HG02623 (cell line): ENCODE measurements at regions not wholly inside any gene's neighbourhood (a gene's known extent, or its start where the extent isn't known, plus 50 kb on each side); places are given as distances from the start of the nearest gene placed in this dataset.
"Not testable (repeated sequence)": the region's sequence is repeated elsewhere in the genome, so short reads cannot be mapped to it uniquely, and the experiment has no call there.

Experiments
- ATAC-seq: cut with Tn5 transposase; IDR thresholded peaks from one replicate; pipeline ENCODE4 v1.9.1; 2021; ENCODE audit warnings: moderate library complexity; ENCODE audit not compliant: unreplicated experiment

GRCh38 chr12:127501916-127502315, 765.1 kb upstream of the TMEM132C start:
- ATAC-seq, result no peak

DNA sequence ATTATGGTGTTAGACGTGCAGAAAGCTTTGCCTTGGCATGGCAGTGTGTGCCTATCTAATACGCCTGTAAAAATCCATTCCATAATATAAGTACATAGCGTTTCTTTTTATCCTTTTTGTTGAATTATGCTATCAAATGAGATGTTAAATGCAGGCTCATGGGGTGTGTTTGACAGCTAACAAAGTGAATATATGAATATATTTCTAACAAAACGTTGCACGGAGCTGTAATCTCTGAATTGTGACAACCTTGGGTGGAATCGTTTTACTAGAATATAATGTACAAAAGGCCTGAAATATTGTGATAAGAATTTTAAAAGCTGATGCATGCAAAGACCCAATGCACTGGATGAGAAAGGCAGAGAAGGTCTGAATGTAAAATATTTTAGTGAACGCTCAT, 763.7 kb upstream of the TMEM132C start:
- no peak for ATAC-seq

- not testable (repeated sequence) for ATAC-seq
Observed at GRCh38 chr12:127503996-127504395, 763.0 kb upstream of the TMEM132C start.

- no peak for ATAC-seq
Observed at GRCh38 chr12:127504874-127505273, 762.1 kb upstream of the TMEM132C start.

- ATAC-seq, result no peak
Observed at GRCh38 chr12:127507341-127507740, 759.6 kb upstream of the TMEM132C start.

GRCh38 chr12:127509066-127509778, 757.7 kb upstream of the TMEM132C start:
- ATAC-seq, result no peak

- ATAC-seq, result no peak
Observed at GRCh38 chr12:127515941-127516340, 751.0 kb upstream of the TMEM132C start.

DNA sequence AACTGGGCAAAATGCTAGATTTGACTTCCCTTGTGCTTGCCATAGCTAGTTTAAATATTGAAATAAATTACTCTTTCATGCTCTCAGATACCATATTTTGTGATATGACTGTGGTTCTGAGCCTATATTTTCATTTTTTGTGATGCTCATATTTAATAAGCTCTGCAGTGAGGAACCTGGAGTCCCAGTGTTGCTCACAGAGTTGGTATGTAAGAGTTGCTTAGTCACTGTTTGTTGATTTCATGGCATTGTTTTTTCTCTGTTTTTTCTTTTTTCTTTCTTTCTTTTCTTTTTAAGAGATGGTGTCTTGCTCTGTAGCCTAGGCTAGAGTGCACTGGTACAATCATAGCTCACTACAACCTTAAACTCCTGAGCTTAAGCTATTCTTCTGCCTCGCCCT, 750.5 kb upstream of the TMEM132C start:
- no peak for ATAC-seq

- ATAC-seq, result no peak
Observed at GRCh38 chr12:127519779-127520178, 747.2 kb upstream of the TMEM132C start.

- no peak for ATAC-seq
Observed at GRCh38 chr12:127526925-127527324, 740.0 kb upstream of the TMEM132C start.

- ATAC-seq, result no peak
Observed at GRCh38 chr12:127528551-127528950, 738.4 kb upstream of the TMEM132C start.

GRCh38 chr12:127531542-127531941, 735.4 kb upstream of the TMEM132C start:
- ATAC-seq, result no peak

DNA sequence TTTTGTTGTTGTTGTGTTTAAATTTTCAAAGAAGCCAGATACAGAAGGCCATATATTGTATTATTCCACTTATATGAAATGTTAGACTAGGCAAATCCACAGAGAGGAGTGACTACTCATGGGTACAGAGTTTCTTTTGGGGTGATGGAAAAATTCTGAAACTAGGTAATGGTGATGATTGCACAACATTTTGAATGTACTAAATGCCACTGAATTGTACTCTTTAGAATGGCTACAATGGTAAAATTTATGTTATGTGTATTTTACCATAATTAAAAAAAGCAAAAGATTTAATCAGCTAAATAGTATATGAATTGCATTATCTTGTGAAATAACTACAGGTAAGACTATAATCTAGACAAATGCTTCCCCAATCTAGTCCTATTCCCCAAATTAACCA, 733.6 kb upstream of the TMEM132C start:
- no peak for ATAC-seq

GRCh38 chr12:127536833-127537428, 730.0 kb upstream of the TMEM132C start:
- ATAC-seq, result no peak

- no peak for ATAC-seq
Observed at GRCh38 chr12:127538316-127538715, 728.7 kb upstream of the TMEM132C start.

GRCh38 chr12:127539226-127539858, 727.6 kb upstream of the TMEM132C start:
- ATAC-seq, result no peak

DNA sequence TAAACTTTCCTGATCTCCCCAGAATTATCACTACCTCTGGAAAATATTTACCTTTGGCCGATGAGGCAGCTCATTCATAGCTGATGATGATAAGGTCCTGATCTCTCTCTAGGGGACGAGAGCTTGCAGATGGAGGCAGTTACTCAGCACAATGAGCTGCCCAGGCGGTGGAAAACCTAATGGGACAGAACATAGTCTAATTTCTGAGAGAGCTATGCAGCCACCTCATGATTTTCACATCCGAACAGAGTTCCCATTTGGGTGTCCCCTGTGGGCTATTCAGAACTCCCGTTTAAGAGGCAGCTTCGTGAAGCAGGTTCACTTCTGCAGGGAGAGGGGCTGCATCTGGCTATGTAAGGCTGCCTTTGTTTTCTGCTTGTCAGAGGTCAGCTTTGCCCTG, 724.6 kb upstream of the TMEM132C start:
- ATAC-seq, result no peak

DNA sequence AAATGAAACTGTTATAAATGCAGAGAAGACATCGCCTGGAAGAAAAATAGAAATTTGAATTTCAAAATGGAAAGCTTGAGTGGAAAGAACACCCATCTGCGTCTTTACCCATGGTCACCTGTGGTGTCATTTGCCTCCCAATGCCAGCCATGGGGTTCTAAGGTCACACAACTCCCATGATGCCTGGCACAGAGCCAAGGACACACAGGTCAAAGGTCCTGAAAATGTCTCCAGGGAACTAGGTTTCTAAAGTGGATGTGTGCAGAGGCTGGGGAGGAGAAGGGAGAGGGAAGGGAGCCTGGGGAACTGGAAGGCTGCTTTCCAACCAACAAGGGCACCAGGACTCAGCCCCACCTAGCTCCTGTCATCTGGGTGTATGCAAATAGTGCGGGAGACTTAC, 724.0 kb upstream of the TMEM132C start:
- ATAC-seq, result no peak

GRCh38 chr12:127546721-127547505, 720.1 kb upstream of the TMEM132C start:
- no peak for ATAC-seq

DNA sequence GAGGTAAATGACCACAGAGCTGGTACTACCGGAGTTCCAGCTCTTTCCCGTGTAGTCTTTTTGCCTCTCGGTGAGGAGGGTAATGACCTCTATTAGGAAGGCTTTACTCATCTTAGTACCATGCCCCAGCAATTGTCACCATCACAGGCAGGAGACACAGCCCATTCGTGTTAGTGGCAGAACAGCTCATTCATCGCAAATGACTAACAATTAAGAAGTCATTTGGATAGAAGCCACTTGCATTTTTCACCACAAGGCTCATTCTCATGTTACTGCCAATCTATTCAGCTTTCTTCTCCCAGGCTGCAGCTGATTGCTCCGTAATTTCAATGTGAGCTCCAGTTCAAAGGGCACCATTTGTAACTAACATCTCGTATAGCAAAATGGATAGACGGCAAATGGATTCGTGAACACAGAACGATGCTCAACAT, 718.8 kb upstream of the TMEM132C start:
- ATAC-seq, result no peak

DNA sequence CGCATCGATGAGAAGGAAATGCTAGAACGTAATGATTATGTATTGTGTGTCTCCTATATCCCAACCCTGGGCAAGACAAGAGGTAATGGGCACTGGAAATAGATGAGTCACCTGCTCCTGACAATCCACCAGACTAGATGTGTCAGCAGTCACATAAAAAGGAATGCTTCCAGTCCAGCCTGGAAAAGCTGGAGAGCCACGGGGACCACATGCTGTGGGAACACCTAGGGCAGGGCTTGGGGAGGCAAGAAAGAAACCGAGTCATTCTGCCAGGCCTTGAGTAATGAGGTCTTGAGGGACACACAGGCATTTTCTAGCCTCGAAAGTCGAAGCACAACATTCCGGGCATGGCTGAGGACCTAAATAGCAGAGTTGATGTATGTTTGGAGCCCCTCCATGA, 716.7 kb upstream of the TMEM132C start:
- ATAC-seq, result no peak

DNA sequence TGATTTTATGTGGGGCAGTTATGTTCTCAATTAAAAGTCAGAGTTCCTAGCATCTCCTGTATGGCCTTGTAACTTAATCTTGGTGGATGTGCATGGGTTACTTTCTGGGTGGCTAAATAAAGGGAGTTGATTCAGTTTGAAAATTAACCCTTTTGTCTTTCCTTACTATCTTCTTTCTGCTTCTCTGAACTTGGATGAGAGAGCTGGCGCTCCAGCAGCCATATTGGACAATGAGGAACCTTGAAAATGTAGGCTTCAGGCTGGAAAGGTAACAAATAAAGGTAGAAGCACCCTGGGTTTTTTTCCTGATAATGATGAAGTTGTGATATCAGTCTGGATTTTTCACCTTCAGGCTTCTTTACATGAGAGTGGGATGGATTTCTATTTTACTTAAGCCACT, 714.1 kb upstream of the TMEM132C start:
- no peak for ATAC-seq
